ENCODE measurements at regions not wholly inside any gene's neighbourhood (a gene's known extent, or its start where the extent isn't known, plus 50 kb on each side); places are given as distances from the start of the nearest gene placed in this dataset.

DNA sequence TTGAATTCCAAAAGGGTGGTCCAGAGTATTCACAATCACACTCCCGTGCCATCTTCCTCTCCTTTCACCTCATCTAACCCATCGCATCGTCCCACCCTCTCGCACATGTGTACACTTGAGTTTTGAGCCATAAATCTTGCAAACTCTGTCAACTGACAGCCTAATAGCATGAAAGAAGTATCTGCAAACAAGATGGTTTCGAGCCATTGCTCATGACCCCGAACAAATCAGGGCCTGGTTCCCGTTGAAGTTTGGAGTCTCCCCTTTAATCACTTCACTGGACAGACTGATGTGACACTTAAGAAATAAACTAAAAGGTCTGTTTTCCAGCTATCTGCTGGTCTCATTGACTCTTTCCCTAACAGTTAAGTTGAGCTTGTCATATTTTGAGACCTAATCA, 223.6 kb upstream of the SOX5 start:
- Mint-ChIP-seq H3K27ac (ENCODE audit: unreplicated experiment) (no peak overlapping the region), H3K4me3 (ENCODE audit: unreplicated experiment) (no peak overlapping the region)

DNA sequence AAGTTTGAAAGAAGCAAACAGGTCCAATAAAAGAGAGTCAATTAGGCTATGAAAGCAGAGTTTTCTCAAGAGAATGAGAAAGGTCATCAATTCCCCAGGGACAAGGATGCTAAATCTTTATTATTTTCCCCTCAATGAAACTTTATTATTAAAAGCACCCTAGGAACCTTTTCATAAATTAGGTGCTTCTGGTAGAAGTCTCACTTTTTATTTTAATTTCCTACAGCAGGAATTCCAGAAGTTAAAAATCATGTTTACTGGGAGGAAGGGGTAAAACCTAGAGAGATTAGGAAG, 223.2 kb upstream of the SOX5 start:
- TF ChIP-seq, protein P1, sequence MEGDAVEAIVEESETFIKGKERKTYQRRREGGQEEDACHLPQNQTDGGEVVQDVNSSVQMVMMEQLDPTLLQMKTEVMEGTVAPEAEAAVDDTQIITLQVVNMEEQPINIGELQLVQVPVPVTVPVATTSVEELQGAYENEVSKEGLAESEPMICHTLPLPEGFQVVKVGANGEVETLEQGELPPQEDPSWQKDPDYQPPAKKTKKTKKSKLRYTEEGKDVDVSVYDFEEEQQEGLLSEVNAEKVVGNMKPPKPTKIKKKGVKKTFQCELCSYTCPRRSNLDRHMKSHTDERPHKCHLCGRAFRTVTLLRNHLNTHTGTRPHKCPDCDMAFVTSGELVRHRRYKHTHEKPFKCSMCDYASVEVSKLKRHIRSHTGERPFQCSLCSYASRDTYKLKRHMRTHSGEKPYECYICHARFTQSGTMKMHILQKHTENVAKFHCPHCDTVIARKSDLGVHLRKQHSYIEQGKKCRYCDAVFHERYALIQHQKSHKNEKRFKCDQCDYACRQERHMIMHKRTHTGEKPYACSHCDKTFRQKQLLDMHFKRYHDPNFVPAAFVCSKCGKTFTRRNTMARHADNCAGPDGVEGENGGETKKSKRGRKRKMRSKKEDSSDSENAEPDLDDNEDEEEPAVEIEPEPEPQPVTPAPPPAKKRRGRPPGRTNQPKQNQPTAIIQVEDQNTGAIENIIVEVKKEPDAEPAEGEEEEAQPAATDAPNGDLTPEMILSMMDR (IDR thresholded peaks at IDR 0.05) = no peak
- Mint-ChIP-seq H3K36me3 (ENCODE audit: unreplicated experiment) (peaks cover 1% of the 10 kb centered on the region), H3K4me1 (ENCODE audit: unreplicated experiment) (no peaks in the 10 kb centered on the region), H3K4me3 (ENCODE audit: unreplicated experiment) (no peak overlapping the region), H3K9me3 (ENCODE audit: unreplicated experiment) (no peaks in the 10 kb centered on the region), H3K27ac (ENCODE audit: unreplicated experiment) (no peak overlapping the region), H3K27me3 (ENCODE audit: unreplicated experiment) (no peaks in the 10 kb centered on the region)
- DNase-seq (ENCODE audit: extremely low spot score, unreplicated experiment) = no peak

More for the DNA sequence above, 223.6 kb upstream of the SOX5 start:
- no peak for DNase-seq (ENCODE audit: extremely low spot score, unreplicated experiment)
- no peaks in the 10 kb centered on the region for H3K27me3 Mint-ChIP-seq (ENCODE audit: unreplicated experiment)
- H3K9me3 Mint-ChIP-seq (ENCODE audit: unreplicated experiment) = no peaks in the 10 kb centered on the region
- peaks cover 1% of the 10 kb centered on the region for H3K36me3 Mint-ChIP-seq (ENCODE audit: unreplicated experiment)
- no peaks in the 10 kb centered on the region for H3K4me1 Mint-ChIP-seq (ENCODE audit: unreplicated experiment)
- TF ChIP-seq, protein P1 (IDR thresholded peaks at IDR 0.05) = no peak

DNA sequence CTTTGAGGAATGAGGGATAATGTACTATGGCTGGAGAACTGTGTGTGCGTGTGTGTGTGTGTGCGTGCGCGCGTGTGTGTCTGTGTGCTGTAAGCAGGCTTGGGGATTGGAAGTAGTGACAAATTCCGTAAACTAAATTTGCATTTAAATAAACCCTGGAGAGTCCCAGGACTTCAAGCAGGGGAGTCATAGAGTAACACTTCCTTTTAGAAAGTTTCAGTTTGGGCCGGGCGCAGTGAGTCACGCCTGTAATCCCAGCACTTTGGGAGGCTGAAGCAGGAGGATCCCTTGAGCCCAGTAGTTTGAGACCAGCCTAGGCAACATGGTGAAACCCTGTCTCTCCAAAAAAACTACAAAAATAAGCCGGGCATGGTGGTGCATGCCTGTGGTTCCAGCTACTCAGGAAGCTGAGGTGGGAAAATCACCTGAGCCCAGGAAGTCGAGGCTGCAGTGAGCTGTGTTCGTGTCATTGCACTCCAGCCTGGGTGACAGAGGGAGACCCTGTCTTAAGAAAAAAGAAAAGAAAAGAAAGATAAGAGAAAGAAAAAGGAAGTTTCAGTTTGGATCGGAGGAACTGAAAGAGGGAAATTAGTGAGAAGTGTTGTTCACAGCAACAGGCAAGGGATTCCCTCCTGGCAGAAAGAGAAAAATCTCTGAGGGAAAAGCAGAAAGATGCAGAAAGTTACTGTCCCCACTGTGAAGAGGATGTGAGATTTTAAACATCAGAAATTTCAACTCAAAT, 222.7 kb upstream of the SOX5 start:
- no peaks in the 10 kb centered on the region for H3K27me3 Mint-ChIP-seq (ENCODE audit: unreplicated experiment)
- no peaks in the 10 kb centered on the region for H3K9me3 Mint-ChIP-seq (ENCODE audit: unreplicated experiment)
- TF ChIP-seq, protein P1 (IDR thresholded peaks at IDR 0.05) = no peak
- no peak for DNase-seq (ENCODE audit: extremely low spot score, unreplicated experiment)
- H3K36me3 Mint-ChIP-seq (ENCODE audit: unreplicated experiment) = peaks cover 1% of the 10 kb centered on the region
- H3K4me1 Mint-ChIP-seq (ENCODE audit: unreplicated experiment) = no peaks in the 10 kb centered on the region
- H3K27ac Mint-ChIP-seq (ENCODE audit: unreplicated experiment) = no peak overlapping the region
- no peak overlapping the region for H3K4me3 Mint-ChIP-seq (ENCODE audit: unreplicated experiment)

DNA sequence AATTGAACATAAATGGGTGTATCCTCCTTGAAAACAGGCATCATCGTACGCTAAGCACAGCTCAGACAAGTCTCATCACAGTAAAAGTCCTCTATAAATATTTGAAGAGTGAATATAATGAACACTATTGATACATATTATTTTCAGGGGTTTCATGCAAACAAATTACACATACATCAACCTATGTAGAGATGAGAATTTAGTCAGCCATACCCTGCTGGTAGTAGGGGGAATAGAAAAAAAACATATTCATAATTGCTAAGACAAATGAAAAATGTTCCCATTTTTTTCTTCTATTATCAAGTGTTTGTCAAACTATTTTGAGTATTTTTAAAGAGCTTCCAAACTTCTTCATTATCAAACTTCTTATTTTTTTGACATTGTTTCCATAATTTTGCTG, 205.6 kb upstream of the SOX5 start:
- peaks cover 3% of the 10 kb centered on the region for H3K9me3 Mint-ChIP-seq (ENCODE audit: unreplicated experiment)
- TF ChIP-seq, protein P1 (IDR thresholded peaks at IDR 0.05) = no peak
- H3K27me3 Mint-ChIP-seq (ENCODE audit: unreplicated experiment) = peaks cover 10% of the 10 kb centered on the region
- H3K36me3 Mint-ChIP-seq (ENCODE audit: unreplicated experiment) = no peaks in the 10 kb centered on the region
- H3K4me3 Mint-ChIP-seq (ENCODE audit: unreplicated experiment) = no peak overlapping the region
- no peaks in the 10 kb centered on the region for H3K4me1 Mint-ChIP-seq (ENCODE audit: unreplicated experiment)
- H3K27ac Mint-ChIP-seq (ENCODE audit: unreplicated experiment) = no peak overlapping the region
- DNase-seq (ENCODE audit: extremely low spot score, unreplicated experiment) = no peak

DNA sequence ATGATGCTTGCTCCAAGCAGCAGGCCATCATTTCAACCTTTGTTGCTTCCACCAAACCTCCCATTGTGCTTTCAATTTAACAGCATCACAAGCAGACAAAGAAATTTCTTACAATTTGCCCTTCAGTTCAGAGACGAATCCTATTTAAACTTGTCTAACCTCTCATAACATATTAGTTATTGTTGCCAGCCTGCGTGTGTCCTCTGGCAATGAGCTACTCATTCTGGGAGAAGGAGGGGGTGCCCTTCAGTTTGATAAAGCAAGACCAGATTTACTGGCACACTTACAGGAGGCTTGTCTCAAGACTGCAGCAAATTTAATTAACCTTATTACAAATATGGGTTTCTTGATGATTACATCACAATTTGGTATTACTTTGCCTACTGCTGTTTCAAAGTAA, 203.6 kb upstream of the SOX5 start:
- no peak for DNase-seq (ENCODE audit: extremely low spot score, unreplicated experiment)
- Mint-ChIP-seq H3K4me1 (ENCODE audit: unreplicated experiment) (no peaks in the 10 kb centered on the region), H3K27me3 (ENCODE audit: unreplicated experiment) (peaks cover 10% of the 10 kb centered on the region), H3K9me3 (ENCODE audit: unreplicated experiment) (peaks cover 3% of the 10 kb centered on the region), H3K4me3 (ENCODE audit: unreplicated experiment) (no peak overlapping the region), H3K36me3 (ENCODE audit: unreplicated experiment) (no peaks in the 10 kb centered on the region), H3K27ac (ENCODE audit: unreplicated experiment) (no peak overlapping the region)
- TF ChIP-seq, protein P1 (IDR thresholded peaks at IDR 0.05) = no peak
